GM12864 (cell line): ENCODE measurements at regions not wholly inside any gene's neighbourhood (a gene's known extent, or its start where the extent isn't known, plus 50 kb on each side); places are given as distances from the start of the nearest gene placed in this dataset.

Experiments
- DNase-seq: peaks from one replicate; pipeline ENCODE4 v3.0.0-alpha.2; 2011; ENCODE audit warnings: low read depth
- H3K4me3 ChIP-seq: 2 replicates; pipeline ENCODE4 v1.5.1; 2011; ENCODE audit warnings: mild to moderate bottlenecking, low read depth, low read length, control low read depth
- CTCF ChIP-seq: IDR thresholded peaks from 2 replicates; pipeline ENCODE4 v1.5.1; 2011; ENCODE audit warnings: low read depth, mild to moderate bottlenecking, moderate library complexity, low read length, control low read depth, inconsistent platforms; ENCODE audit errors: missing control alignments

- no peak for DNase-seq
- no peak for TF ChIP-seq CTCF
- H3K4me3 ChIP-seq: no peak overlapping the region
Observed at GRCh38 chr5:125499636-125500332, 753.3 kb upstream of the ZNF608 start.

GRCh38 chr5:125501396-125501795 lies 755.0 kb upstream of the ZNF608 start:
- DNase-seq: no peak
- no peak for TF ChIP-seq CTCF
- no peak overlapping the region for H3K4me3 ChIP-seq

- no peak for DNase-seq
- no peak for TF ChIP-seq CTCF
- no peak overlapping the region for H3K4me3 ChIP-seq
Observed at GRCh38 chr5:125503946-125504345, 757.5 kb upstream of the ZNF608 start.

GRCh38 chr5:125505115-125505514 lies 758.7 kb upstream of the ZNF608 start:
- DNase-seq: no peak
- no peak for TF ChIP-seq CTCF
- H3K4me3 ChIP-seq: no peak overlapping the region

GRCh38 chr5:125506124-125506523 lies 759.7 kb upstream of the ZNF608 start:
- TF ChIP-seq CTCF: no peak
- H3K4me3 ChIP-seq: no peak overlapping the region
- no peak for DNase-seq

GRCh38 chr5:125508225-125508624 lies 761.8 kb upstream of the ZNF608 start:
- H3K4me3 ChIP-seq: no peak overlapping the region
- no peak for DNase-seq
- TF ChIP-seq CTCF: no peak

GRCh38 chr5:125510651-125511050 lies 764.2 kb upstream of the ZNF608 start:
- TF ChIP-seq CTCF: no peak

More at GRCh38 chr5:125510651-125511050, 764.2 kb upstream of the ZNF608 start:
- DNase-seq: no peak
- no peak overlapping the region for H3K4me3 ChIP-seq
